Globus pallidus (tissue), 1 donor: ENCODE measurements at regions not wholly inside any gene's neighbourhood (a gene's known extent, or its start where the extent isn't known, plus 50 kb on each side); places are given as distances from the start of the nearest gene placed in this dataset.
"Not testable (repeated sequence)": the region's sequence is repeated elsewhere in the genome, so short reads cannot be mapped to it uniquely, and the experiment has no call there.

Experiments used
- DNase-seq: peaks from one replicate; pipeline ENCODE4 v3.0.0-alpha.2; 2015; ENCODE audit warnings: low spot score

- DNase-seq, result peak; percentile 16
Measured at GRCh38 chr1:67947114-67947513, 103.3 kb downstream of the DIRAS3 start.

- DNase-seq, result peak; percentile 18
Measured at GRCh38 chr1:67945733-67946374, 104.6 kb downstream of the DIRAS3 start.

- DNase-seq, result no peak
Measured at GRCh38 chr1:67942274-67942673, 108.2 kb downstream of the DIRAS3 start.

GRCh38 chr1:67941746-67942145 lies 108.5 kb upstream of the GNG12 start:
- no peak for DNase-seq

GRCh38 chr1:67941155-67941554 lies 107.9 kb upstream of the GNG12 start:
- no peak for DNase-seq

GRCh38 chr1:67939942-67940341 lies 106.7 kb upstream of the GNG12 start:
- DNase-seq, result no peak

- DNase-seq, result no peak
Measured at GRCh38 chr1:67939186-67939743, 106.0 kb upstream of the GNG12 start.

- no peak for DNase-seq
Measured at GRCh38 chr1:67937651-67938050, 104.4 kb upstream of the GNG12 start.

- DNase-seq, result no peak
Measured at GRCh38 chr1:67937010-67937409, 103.7 kb upstream of the GNG12 start.

GRCh38 chr1:67935560-67935959 lies 102.3 kb upstream of the GNG12 start:
- no peak for DNase-seq

GRCh38 chr1:67931198-67931597 lies 97.9 kb upstream of the GNG12 start:
- DNase-seq, result no peak

GRCh38 chr1:67923074-67923473 lies 89.8 kb upstream of the GNG12 start:
- DNase-seq, result no peak

- no peak for DNase-seq
Measured at GRCh38 chr1:67921725-67922489, 88.6 kb upstream of the GNG12 start.

GRCh38 chr1:67919274-67920072 lies 86.2 kb upstream of the GNG12 start:
- DNase-seq, result no peak

GRCh38 chr1:67918067-67918466 lies 84.8 kb upstream of the GNG12 start:
- no peak for DNase-seq

GRCh38 chr1:67917006-67917405 lies 83.7 kb upstream of the GNG12 start:
- no peak for DNase-seq

GRCh38 chr1:67916140-67916886 lies 83.0 kb upstream of the GNG12 start:
- DNase-seq, result no peak

- DNase-seq, result no peak
Measured at GRCh38 chr1:67909776-67910175, 76.5 kb upstream of the GNG12 start.

GRCh38 chr1:67908250-67908936 lies 75.1 kb upstream of the GNG12 start:
- DNase-seq, result no peak

- not testable (repeated sequence) for DNase-seq
Measured at GRCh38 chr1:67907467-67907866, 74.2 kb upstream of the GNG12 start.

- not testable (repeated sequence) for DNase-seq
Measured at GRCh38 chr1:67906015-67906414, 72.7 kb upstream of the GNG12 start.
